HepG2 (cell line): ENCODE measurements at regions not wholly inside any gene's neighbourhood (a gene's known extent, or its start where the extent isn't known, plus 50 kb on each side); places are given as distances from the start of the nearest gene placed in this dataset.

ENCODE experiments used
- ATAC-seq: fragments of 200-7000 bp; cut with Tn5 transposase; 3 replicates; pipeline ENCODE4 v1.9.1; 2020; ENCODE audit warnings: mild to moderate bottlenecking, moderate library complexity
- BruUV-seq: library from RNA; stranded (reverse); fragments of 400-500 nt; replicated peaks from 2 replicates; lab custom pipeline; 2021; lab: Mats Ljungman, UMichigan
- CTCF ChIA-PET: fragments of 300-600 bp; formaldehyde crosslinking; extraction: SDS; loops from one replicate; lab custom pipeline; 2021; ENCODE audit warnings: low total read pairs, inconsistent platforms, low intra/inter-chr PET ratio; lab: Yijun Ruan, JAX
- POLR2A ChIA-PET: fragments of 350-600 bp; sonication (Branson Sonifier 250); formaldehyde crosslinking; loops from one replicate; lab custom pipeline; 2020; ENCODE audit warnings: antibody characterized with exemption, inconsistent platforms; lab: Yijun Ruan, JAX
- DNase-seq: peaks from one replicate; pipeline ENCODE4 v3.0.0-alpha.2; 2015; ENCODE audit warnings: low spot score
- FAIRE-seq: peaks from 3 replicates; lab custom pipeline; 2011; peaks lifted over from hg19 to GRCh38; lab: Jason Lieb, UNC
- H2AFZ ChIP-seq: one replicate; pipeline ENCODE4 v1.6.1; 2011; ENCODE audit warnings: low read length, inconsistent platforms
- H3K27ac ChIP-seq: fragments of 300-600 bp; 3 replicates; pipeline ENCODE4 v1.8.0; 2011; ENCODE audit warnings: mixed run types, mild to moderate bottlenecking, mixed read lengths, low read length, inconsistent platforms; ENCODE audit not compliant: insufficient read depth; ENCODE audit errors: extremely low read length
- H3K27me3 ChIP-seq, 2 experiments: fragments of 200-600 bp in 1 of 2; 2 replicates in 1 of 2; 3 replicates in 1 of 2; pipeline versions ENCODE4 v1.6.0 to v1.8.0; 2011; ENCODE audit warnings: low read length in 2 of 2, mild to moderate bottlenecking in 2 of 2, moderate library complexity in 2 of 2, inconsistent platforms in 1 of 2; ENCODE audit not compliant: insufficient read depth in 2 of 2, control insufficient read depth in 1 of 2
- H3K36me3 ChIP-seq, 2 experiments: fragments of 200-600 bp in 1 of 2; replicated peaks in 1 of 2; 2 replicates in 1 of 2; 3 replicates in 1 of 2; pipeline versions ENCODE4 v1.5.1 to v1.8.0; 2011; ENCODE audit warnings: low read length in 2 of 2, inconsistent platforms in 1 of 2; ENCODE audit not compliant: insufficient read depth in 2 of 2, control insufficient read depth in 1 of 2
- H3K4me1 ChIP-seq: 2 replicates; pipeline ENCODE4 v1.5.1; 2012; ENCODE audit warnings: low read length, inconsistent platforms; ENCODE audit not compliant: insufficient read depth
- H3K4me2 ChIP-seq: 2 replicates; pipeline ENCODE4 v1.6.0; 2011; ENCODE audit warnings: low read depth, low read length, inconsistent platforms
- H3K4me3 ChIP-seq, 3 experiments: fragments of 200-600 bp in 1 of 3; sonication (generic), shearing (Covaris generic) in 1 of 3; replicated peaks in 1 of 3; 2 replicates each; pipeline ENCODE4 v1.5.1; 2011 to 2016; ENCODE audit warnings: low read length in 3 of 3, inconsistent platforms in 2 of 3, low read depth in 2 of 3, mild to moderate bottlenecking in 2 of 3, control low read depth in 1 of 3, mixed read lengths in 1 of 3; ENCODE audit not compliant: insufficient read depth in 1 of 3
- H3K79me2 ChIP-seq: one replicate; pipeline ENCODE4 v1.6.1; 2011; ENCODE audit warnings: low read length, inconsistent platforms; ENCODE audit not compliant: insufficient read depth
- H3K9ac ChIP-seq: 2 replicates; pipeline ENCODE4 v1.6.0; 2011; ENCODE audit warnings: mild to moderate bottlenecking, low read depth, low read length, inconsistent platforms; ENCODE audit not compliant: insufficient read depth
- H3K9me3 ChIP-seq: 2 replicates; pipeline ENCODE4 v1.5.1; 2012; ENCODE audit warnings: mild to moderate bottlenecking, low read length
- H4K20me1 ChIP-seq: 2 replicates; pipeline ENCODE4 v1.6.0; 2011; ENCODE audit warnings: inconsistent platforms, mild to moderate bottlenecking, low read length, moderate library complexity; ENCODE audit not compliant: insufficient read depth
- FOXC1 ChIP-seq: sonication (generic); formaldehyde crosslinking; IDR thresholded peaks from 2 replicates; pipeline ENCODE4 v1.8.0; 2022; ENCODE audit warnings: mild to moderate bottlenecking, missing genetic modification reagents, borderline replicate concordance
- GABPA ChIP-seq, 2 experiments: IDR thresholded peaks; 2 replicates each; pipeline ENCODE4 v1.6.1; 2011 to 2016; ENCODE audit warnings: low read depth in 2 of 2, low read length in 1 of 2, missing biosample characterization in 1 of 2, missing genetic modification characterization in 1 of 2
- HMGXB3 ChIP-seq: sonication (generic); formaldehyde crosslinking; IDR thresholded peaks from 2 replicates; pipeline ENCODE4 v1.4.0; 2020; ENCODE audit warnings: missing genetic modification reagents, borderline replicate concordance
- NPAS2 ChIP-seq: sonication (generic); formaldehyde crosslinking; IDR thresholded peaks from 2 replicates; pipeline ENCODE4 v1.8.0; 2022; ENCODE audit warnings: mild to moderate bottlenecking, missing genetic modification reagents, borderline replicate concordance
- NR0B2 ChIP-seq: sonication (generic); formaldehyde crosslinking; IDR thresholded peaks from 2 replicates; pipeline ENCODE4 v1.4.0; 2020; ENCODE audit warnings: mild to moderate bottlenecking, missing genetic modification reagents
- POLR2G ChIP-seq: fragments of 200-400 bp; formaldehyde crosslinking; IDR thresholded peaks from 2 replicates; pipeline ENCODE4 v1.6.1; 2018; ENCODE audit warnings: mild to moderate bottlenecking, low read depth, low read length, moderate library complexity
- SMAD3 ChIP-seq: sonication (generic); formaldehyde crosslinking; IDR thresholded peaks from 2 replicates; pipeline ENCODE4 v1.4.0; 2020; ENCODE audit warnings: missing genetic modification reagents
- TBX2 ChIP-seq: sonication (generic); formaldehyde crosslinking; IDR thresholded peaks from 2 replicates; pipeline ENCODE4 v1.5.0; 2020; ENCODE audit warnings: missing genetic modification reagents, mild to moderate bottlenecking, borderline replicate concordance
- TFE3 ChIP-seq: IDR thresholded peaks from 2 replicates; pipeline ENCODE4 v1.6.1; 2016
- ZNF460 ChIP-seq: sonication (generic); formaldehyde crosslinking; IDR thresholded peaks from 2 replicates; pipeline ENCODE4 v1.5.1; 2020; ENCODE audit warnings: missing genetic modification reagents, mild to moderate bottlenecking, borderline replicate concordance
- ZNF468 ChIP-seq: sonication (generic); formaldehyde crosslinking; IDR thresholded peaks from 2 replicates; pipeline ENCODE4 v1.8.0; 2022; ENCODE audit warnings: mild to moderate bottlenecking, moderate library complexity, missing genetic modification reagents
- ZNF558 ChIP-seq: sonication (generic); formaldehyde crosslinking; IDR thresholded peaks from 2 replicates; pipeline ENCODE4 v1.9.0; 2022; ENCODE audit warnings: mild to moderate bottlenecking, missing genetic modification reagents, borderline replicate concordance
- whole genome bisulfite sequencing: methylation state at CpG from one replicate; pipeline ENCODE4 v1.1.6; 2017; ENCODE audit warnings: low lambda C conversion rate; 5-methylcytosine and 5-hydroxymethylcytosine counted together
- in situ Hi-C: cut with HindIII; loops from 2 replicates; pipeline ENCODE4 v1.10.0; 2017; ENCODE audit warnings: low pct_unique_long_range_greater_than_20kb; ENCODE audit not compliant: extremely low pct_ligation_motif_present
- intact Hi-C: fragments of 100-400 bp; cut with micrococcal nuclease; formaldehyde crosslinking; loops from one replicate; pipeline ENCODE4 v1.10.0; 2022; ENCODE audit not compliant: unreplicated experiment

- no peak overlapping the region for H3K4me2 ChIP-seq
- CTCF ChIA-PET = no interaction called here
Measured at GRCh38 chr3:193783166-193783896, 190.3 kb downstream of the OPA1 start.

More at GRCh38 chr3:193783166-193783896, 190.3 kb downstream of the OPA1 start:
- no peak overlapping the region for H3K9ac ChIP-seq
- ATAC-seq = no peak
- POLR2A ChIA-PET = no interaction called here
- no peaks in the 10 kb centered on the region for H4K20me1 ChIP-seq
- H3K4me3 ChIP-seq = no peak overlapping the region
- WGBS = 37% methylated on average over 3 of the region's 5 CpGs
- no peak overlapping the region for H3K27ac ChIP-seq
- peaks cover 0 to 20% of the 10 kb centered on the region in 2 experiments; a peak in 4 of 5 replicates for H3K27me3 ChIP-seq
- no TSS peak for BruUV-seq
- H3K4me1 ChIP-seq = peaks cover 50% of the 10 kb centered on the region
- no peaks in the 10 kb centered on the region for H3K36me3 ChIP-seq
- DNase-seq = no peak
- intact Hi-C loops = loop anchor here (2.0 to 5.0 kb wide), 2 partner anchors 294 to 531 kb away; no protein-coding TSS in a partner anchor
- in situ Hi-C loops = loop anchor here (5.0 kb wide), 1 partner anchor 354 kb away; the partner anchor contains the start of gene HES1
- no peak for FAIRE-seq
- no peaks in the 10 kb centered on the region for H3K79me2 ChIP-seq
- H3K9me3 ChIP-seq = no peaks in the 10 kb centered on the region
- no peak overlapping the region for H2AFZ ChIP-seq
- TF ChIP-seq TBX2 = no peak
- TF ChIP-seq TFE3 (CRISPR knock-in tag) = no peak
- no peak for TF ChIP-seq NPAS2 (CRISPR knock-in tag)
- no peak for TF ChIP-seq ZNF460 (CRISPR knock-in tag)
- TF ChIP-seq SMAD3 (CRISPR knock-in tag) = no peak
- no peak for TF ChIP-seq POLR2G
- TF ChIP-seq ZNF468 (CRISPR knock-in tag) = no peak
- no peak for TF ChIP-seq ZNF558 (CRISPR knock-in tag)
- TF ChIP-seq GABPA (IDR thresholded peaks at IDR 0.05; ENCODE audit: low read depth, low read length) = no peak
- TF ChIP-seq GABPA (CRISPR knock-in tag; IDR thresholded peaks at IDR 0.05; ENCODE audit: low read depth) = no peak
- TF ChIP-seq NR0B2 = no peak
- no peak for TF ChIP-seq FOXC1 (CRISPR knock-in tag)
- TF ChIP-seq HMGXB3 (CRISPR knock-in tag) = no peak
